ENCODE measurements at regions not wholly inside any gene's neighbourhood (a gene's known extent, or its start where the extent isn't known, plus 50 kb on each side); places are given as distances from the start of the nearest gene placed in this dataset.

- Mint-ChIP-seq H3K4me1 (peaks cover 28% of the 10 kb centered on the region), H3K27me3 (ENCODE audit: low read depth) (peaks cover 3% of the 10 kb centered on the region; the same call in 1 of the 2 replicates), H3K27ac (no peak overlapping the region), H3K9me3 (no peaks in the 10 kb centered on the region), H3K36me3 (no peaks in the 10 kb centered on the region), H3K4me3 (no peak overlapping the region)
- ChIA-PET POLR2A (no interaction called here), CTCF (no interaction called here)
- ATAC-seq (no peak), DNase-seq (ENCODE audit: low spot score) (no peak)
- TF ChIP-seq CREM (CRISPR knock-in tag; IDR thresholded peaks at IDR 0.05) (no peak), SP1 (CRISPR knock-in tag; conservative IDR thresholded peaks at IDR 0.05) (no peak), TEAD1 (CRISPR knock-in tag; IDR thresholded peaks at IDR 0.05) (no peak), ZNF425 (CRISPR knock-in tag; conservative IDR thresholded peaks at IDR 0.05) (no peak), ZMAT4 (CRISPR knock-in tag; IDR thresholded peaks at IDR 0.05) (no peak), ZNF317 (CRISPR knock-in tag; IDR thresholded peaks at IDR 0.05; ENCODE audit: borderline replicate concordance, low read depth) (no peak), E2F1 (CRISPR knock-in tag; IDR thresholded peaks at IDR 0.05) (no peak), RORB (CRISPR knock-in tag; IDR thresholded peaks at IDR 0.05) (no peak), FOXK1 (CRISPR knock-in tag; IDR thresholded peaks at IDR 0.05) (no peak), ZSCAN18 (CRISPR knock-in tag; IDR thresholded peaks at IDR 0.05) (no peak)
Measured at GRCh38 chr18:24913507-24914170, 438.3 kb downstream of the ZNF521 start.

- POLR2A ChIA-PET = no interaction called here
- H3K36me3 Mint-ChIP-seq = no peaks in the 10 kb centered on the region
- H3K4me3 Mint-ChIP-seq = no peak overlapping the region
- TF ChIP-seq CREB1 (CRISPR knock-in tag; IDR thresholded peaks at IDR 0.05) (no peak), TCF7 (CRISPR knock-in tag; IDR thresholded peaks at IDR 0.05; ENCODE audit: low read depth) (no peak), OVOL2 (CRISPR knock-in tag; IDR thresholded peaks at IDR 0.05; ENCODE audit: borderline replicate concordance) (no peak), PREB (CRISPR knock-in tag; IDR thresholded peaks at IDR 0.05; ENCODE audit: borderline replicate concordance) (no peak), RELA (CRISPR knock-in tag; IDR thresholded peaks at IDR 0.05; ENCODE audit: borderline replicate concordance) (no peak), CTCF (IDR thresholded peaks at IDR 0.05) (no peak), ZNF512 (CRISPR knock-in tag; IDR thresholded peaks at IDR 0.05; ENCODE audit: borderline replicate concordance) (no peak), FOXP4 (CRISPR knock-in tag; IDR thresholded peaks at IDR 0.05) (no peak), ZMAT4 (CRISPR knock-in tag; IDR thresholded peaks at IDR 0.05) (no peak)
- DNase-seq (ENCODE audit: low spot score) (no peak), ATAC-seq (no peak)
- H3K9me3 Mint-ChIP-seq = no peaks in the 10 kb centered on the region
- no peak overlapping the region for H3K27ac Mint-ChIP-seq
- H3K27me3 Mint-ChIP-seq (ENCODE audit: low read depth) = peaks cover 3% of the 10 kb centered on the region; the same call in 1 of the 2 replicates
- H3K4me1 Mint-ChIP-seq = peaks cover 28% of the 10 kb centered on the region
- CTCF ChIA-PET = no interaction called here
Measured at GRCh38 chr18:24914171-24914525, 437.8 kb downstream of the ZNF521 start.

Measured in WTC11 (cell line).